ENCODE measurements at regions not wholly inside any gene's neighbourhood (a gene's known extent, or its start where the extent isn't known, plus 50 kb on each side); places are given as distances from the start of the nearest gene placed in this dataset.

- H3K9me3 ChIP-seq (replicated peaks in 1 of 2; ENCODE audit: control insufficient read depth in 1 of 2, insufficient read depth in 1 of 2, low read length in 2 of 2): peaks cover 0 to 7% of the 10 kb centered on the region in 2 donors
- Mint-ChIP-seq H3K36me3 (no peaks in the 10 kb centered on the region), H3K4me1 (no peaks in the 10 kb centered on the region), H3K9me3 (peaks cover 0 to 5% (median 0%) of the 10 kb centered on the region in 7 donors), H3K27ac (no peak overlapping the region), H3K27me3 (ENCODE audit: low read depth in 3 of 3) (no peaks in the 10 kb centered on the region), H3K4me3 (no peak overlapping the region)
- no peak overlapping the region for H3K9ac ChIP-seq (ENCODE audit: insufficient read depth, low read length, poor library complexity, severe bottlenecking)
- no peaks in the 10 kb centered on the region for H4K20me1 ChIP-seq (ENCODE audit: insufficient read depth, low read length)
- no peak for DNase-seq
- no peak overlapping the region for H3K4me2 ChIP-seq (replicated peaks; ENCODE audit: extremely low read depth, low read length, poor library complexity, severe bottlenecking)
- whole genome bisulfite sequencing (ENCODE audit: insufficient coverage): no CpG with 5 or more reads among the region's 2 CpGs
- H3K27me3 ChIP-seq (ENCODE audit: control insufficient read depth in 2 of 2, insufficient read depth in 2 of 2, low read length in 2 of 2): no peaks in the 10 kb centered on the region
- no peaks in the 10 kb centered on the region for H3K4me1 ChIP-seq (ENCODE audit: control insufficient read depth in 1 of 2, insufficient read depth in 2 of 2, low read length in 2 of 2)
- H3K4me3 ChIP-seq (replicated peaks in 1 of 3; ENCODE audit: low read depth in 2 of 3, low read length in 3 of 3): no peak overlapping the region
- intact Hi-C loops (cut with micrococcal nuclease): no loop called here
- no peak overlapping the region for H3K27ac ChIP-seq (ENCODE audit: low read depth in 1 of 2, low read length in 2 of 2)
- H2AFZ ChIP-seq (ENCODE audit: insufficient read depth, low read depth, low read length, poor library complexity, severe bottlenecking): no peak overlapping the region
- no peaks in the 10 kb centered on the region for H3K79me2 ChIP-seq (ENCODE audit: insufficient read depth, low read length)
- H3K36me3 ChIP-seq (replicated peaks in 1 of 2; ENCODE audit: control insufficient read depth in 1 of 2, insufficient read depth in 2 of 2, low read length in 2 of 2): no peaks in the 10 kb centered on the region
- TF ChIP-seq CTCF (IDR thresholded peaks at IDR 0.05): no peak
Measured at GRCh38 chr12:87513536-87514280, 515.5 kb downstream of the C12orf50 start.

DNA sequence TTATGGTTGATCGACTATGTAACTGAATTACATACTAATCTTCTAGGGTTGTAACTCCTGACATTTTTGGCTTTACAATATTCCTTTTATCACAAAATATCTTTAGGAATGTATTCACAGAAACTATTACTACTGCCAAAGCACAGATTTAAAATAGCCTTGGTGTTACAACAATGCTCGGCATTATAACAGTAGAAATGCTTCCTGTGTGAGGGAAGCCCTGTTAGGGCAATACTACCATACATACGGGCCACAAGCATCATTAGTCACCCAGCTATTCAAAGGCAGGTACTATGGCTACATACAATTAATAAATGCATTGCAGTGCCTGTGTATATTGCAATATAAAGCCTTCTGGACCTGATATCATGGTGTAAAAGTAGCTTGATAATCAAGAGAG lies 517.8 kb downstream of the C12orf50 start:
- DNase-seq: no peak
- H3K4me1 ChIP-seq (ENCODE audit: control insufficient read depth in 1 of 2, insufficient read depth in 2 of 2, low read length in 2 of 2): no peaks in the 10 kb centered on the region
- intact Hi-C loops (cut with micrococcal nuclease): no loop called here
- H3K4me2 ChIP-seq (replicated peaks; ENCODE audit: extremely low read depth, low read length, poor library complexity, severe bottlenecking): no peak overlapping the region
- H3K36me3 Mint-ChIP-seq: no peaks in the 10 kb centered on the region
- no CpG with 5 or more reads among the region's 3 CpGs for WGBS (ENCODE audit: insufficient coverage)
- H3K9ac ChIP-seq (ENCODE audit: insufficient read depth, low read length, poor library complexity, severe bottlenecking): no peak overlapping the region
- no peaks in the 10 kb centered on the region for H4K20me1 ChIP-seq (ENCODE audit: insufficient read depth, low read length)
- no peaks in the 10 kb centered on the region for H3K27me3 Mint-ChIP-seq (ENCODE audit: low read depth in 3 of 3)
- H3K79me2 ChIP-seq (ENCODE audit: insufficient read depth, low read length): no peaks in the 10 kb centered on the region
- H3K4me3 Mint-ChIP-seq: no peak overlapping the region
- no peak overlapping the region for H3K27ac ChIP-seq (ENCODE audit: low read depth in 1 of 2, low read length in 2 of 2)
- TF ChIP-seq CTCF (IDR thresholded peaks at IDR 0.05): no peak
- H2AFZ ChIP-seq (ENCODE audit: insufficient read depth, low read depth, low read length, poor library complexity, severe bottlenecking): no peak overlapping the region
- no peaks in the 10 kb centered on the region for H3K4me1 Mint-ChIP-seq
- H3K4me3 ChIP-seq (replicated peaks in 1 of 3; ENCODE audit: low read depth in 2 of 3, low read length in 3 of 3): no peak overlapping the region
- peaks cover 0 to 4% of the 10 kb centered on the region in 2 donors for H3K9me3 ChIP-seq (replicated peaks in 1 of 2; ENCODE audit: control insufficient read depth in 1 of 2, insufficient read depth in 1 of 2, low read length in 2 of 2)
- H3K27ac Mint-ChIP-seq: no peak overlapping the region
- H3K36me3 ChIP-seq (replicated peaks in 1 of 2; ENCODE audit: control insufficient read depth in 1 of 2, insufficient read depth in 2 of 2, low read length in 2 of 2): no peaks in the 10 kb centered on the region
- peaks cover 0 to 10% (median 2%) of the 10 kb centered on the region in 7 donors for H3K9me3 Mint-ChIP-seq
- no peaks in the 10 kb centered on the region for H3K27me3 ChIP-seq (ENCODE audit: control insufficient read depth in 2 of 2, insufficient read depth in 2 of 2, low read length in 2 of 2)

All from CD14-positive monocyte (primary cell).